GM12878 (cell line): ENCODE measurements at regions not wholly inside any gene's neighbourhood (a gene's known extent, or its start where the extent isn't known, plus 50 kb on each side); places are given as distances from the start of the nearest gene placed in this dataset.

ENCODE experiments used
- ETV6 ChIP-seq, 2 experiments: fragments of 450-650 bp in 1 of 2; IDR thresholded peaks in 1 of 2; conservative IDR thresholded peaks in 1 of 2; 2 replicates each; pipeline ENCODE4 v1.6.1; 2014; ENCODE audit warnings: antibody characterized with exemption in 1 of 2, borderline replicate concordance in 1 of 2, low read depth in 1 of 2, mild to moderate bottlenecking in 1 of 2, moderate library complexity in 1 of 2
- MTA2 ChIP-seq: fragments of 450-650 bp; IDR thresholded peaks from 2 replicates; pipeline ENCODE4 v1.6.1; 2016; ENCODE audit warnings: low read depth, mild to moderate bottlenecking, moderate library complexity
- TF ChIP-seq, protein P1 (sequence below), 3 experiments: IDR thresholded peaks in 2 of 3; conservative IDR thresholded peaks in 1 of 3; 2 replicates each; pipeline ENCODE4 v1.5.1; 2011; ENCODE audit warnings: low read depth in 3 of 3, low read length in 3 of 3, mild to moderate bottlenecking in 3 of 3, control low read depth in 2 of 3, moderate library complexity in 2 of 3, inconsistent platforms in 1 of 3, mixed read lengths in 1 of 3; ENCODE audit not compliant: control insufficient read depth in 2 of 3, insufficient read depth in 1 of 3; ENCODE audit errors: extremely low read depth in 1 of 3

DNA sequence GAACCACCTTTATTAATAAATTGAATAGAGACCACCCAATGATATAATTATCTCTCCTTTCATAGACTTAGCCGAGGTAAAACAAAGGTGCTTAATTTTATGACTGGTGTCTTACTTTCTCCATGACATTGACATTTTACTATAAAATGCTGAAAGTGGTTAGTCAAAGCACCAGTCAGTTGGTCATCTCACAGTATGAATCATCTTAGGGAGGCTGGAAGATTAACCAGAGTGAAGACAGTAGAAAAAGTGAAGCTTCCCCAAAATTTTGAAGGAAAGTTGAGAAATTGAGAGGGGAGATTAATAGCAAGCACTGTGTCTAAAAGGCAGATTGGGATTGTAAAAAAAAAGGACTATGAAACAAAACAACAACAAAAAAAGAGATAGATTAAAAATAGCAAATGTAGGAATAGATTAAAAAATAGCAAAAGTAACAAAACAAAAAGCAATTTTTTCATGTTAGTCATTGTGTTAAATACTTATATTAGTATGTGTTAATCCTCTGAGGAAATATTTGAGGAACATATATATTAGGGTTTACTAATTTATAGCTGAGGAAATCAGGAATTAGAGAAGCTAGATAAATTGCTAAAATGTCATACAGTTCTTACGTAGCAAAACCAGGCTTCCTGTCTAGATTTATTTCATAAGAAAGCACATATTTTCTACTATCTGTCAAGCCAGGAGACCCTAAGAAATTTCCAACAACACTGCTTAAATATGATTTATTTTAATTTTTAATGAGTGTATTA lies 557.3 kb upstream of the ANO5 start:
- TF ChIP-seq, protein P1, sequence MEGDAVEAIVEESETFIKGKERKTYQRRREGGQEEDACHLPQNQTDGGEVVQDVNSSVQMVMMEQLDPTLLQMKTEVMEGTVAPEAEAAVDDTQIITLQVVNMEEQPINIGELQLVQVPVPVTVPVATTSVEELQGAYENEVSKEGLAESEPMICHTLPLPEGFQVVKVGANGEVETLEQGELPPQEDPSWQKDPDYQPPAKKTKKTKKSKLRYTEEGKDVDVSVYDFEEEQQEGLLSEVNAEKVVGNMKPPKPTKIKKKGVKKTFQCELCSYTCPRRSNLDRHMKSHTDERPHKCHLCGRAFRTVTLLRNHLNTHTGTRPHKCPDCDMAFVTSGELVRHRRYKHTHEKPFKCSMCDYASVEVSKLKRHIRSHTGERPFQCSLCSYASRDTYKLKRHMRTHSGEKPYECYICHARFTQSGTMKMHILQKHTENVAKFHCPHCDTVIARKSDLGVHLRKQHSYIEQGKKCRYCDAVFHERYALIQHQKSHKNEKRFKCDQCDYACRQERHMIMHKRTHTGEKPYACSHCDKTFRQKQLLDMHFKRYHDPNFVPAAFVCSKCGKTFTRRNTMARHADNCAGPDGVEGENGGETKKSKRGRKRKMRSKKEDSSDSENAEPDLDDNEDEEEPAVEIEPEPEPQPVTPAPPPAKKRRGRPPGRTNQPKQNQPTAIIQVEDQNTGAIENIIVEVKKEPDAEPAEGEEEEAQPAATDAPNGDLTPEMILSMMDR (IDR thresholded peaks at IDR 0.05 in 2 of 3, conservative IDR thresholded peaks at IDR 0.05 in 1 of 3; ENCODE audit: control insufficient read depth in 2 of 3, extremely low read depth in 1 of 3, insufficient read depth in 1 of 3, low read depth in 3 of 3, low read length in 3 of 3) = no peak
- TF ChIP-seq ETV6 (conservative IDR thresholded peaks at IDR 0.05 in 1 of 2, IDR thresholded peaks at IDR 0.05 in 1 of 2; ENCODE audit: borderline replicate concordance in 1 of 2, low read depth in 1 of 2) = no peak
- TF ChIP-seq MTA2 = peak; percentile 22; the same call in 1 of the 2 replicates
